ENCODE measurements at regions not wholly inside any gene's neighbourhood (a gene's known extent, or its start where the extent isn't known, plus 50 kb on each side); places are given as distances from the start of the nearest gene placed in this dataset.

DNA sequence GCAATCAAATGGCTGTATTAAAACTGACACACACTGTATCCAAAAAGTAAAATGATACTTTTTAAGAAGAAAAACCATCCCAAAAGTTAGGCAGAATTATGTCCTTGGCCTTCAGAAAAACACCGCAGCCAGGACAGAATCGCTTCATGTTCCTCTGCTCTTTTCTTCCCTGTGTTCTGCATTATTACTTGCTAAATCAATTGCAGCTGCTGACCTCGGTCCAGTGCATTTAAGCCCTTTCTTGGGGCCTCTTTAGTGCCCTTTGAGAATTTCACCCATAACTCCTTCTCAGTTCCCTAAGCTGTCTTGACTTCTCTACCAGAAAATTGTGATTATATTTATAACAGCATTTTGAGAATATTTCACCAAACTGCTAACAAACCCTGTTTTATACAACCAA lies 696.9 kb downstream of the PCDH7 start:
- Histone ChIP-seq H2AFZ (replicated peaks) (no peak overlapping the region), H3K4me3 (no peak overlapping the region), H3K27me3 (no peaks in the 10 kb centered on the region), H3K4me2 (no peak overlapping the region), H3K36me3 (no peaks in the 10 kb centered on the region), H4K20me1 (ENCODE audit: low read depth) (no peaks in the 10 kb centered on the region), H3K9ac (no peak overlapping the region), H3K4me1 (no peaks in the 10 kb centered on the region), H3F3A (ENCODE audit: low read depth) (no peaks in the 10 kb centered on the region), H3K27ac (no peak overlapping the region), H3K79me2 (ENCODE audit: low read depth) (no peaks in the 10 kb centered on the region), H3K9me3 (ENCODE audit: low read depth) (no peaks in the 10 kb centered on the region)
- Mint-ChIP-seq H3K36me3 (no peaks in the 10 kb centered on the region), H3K4me1 (peaks cover 15% of the 10 kb centered on the region), H3K9me3 (no peaks in the 10 kb centered on the region), H3K27ac (no peak overlapping the region), H3K4me3 (no peak overlapping the region), H3K27me3 (ENCODE audit: insufficient read depth, low read depth) (no peaks in the 10 kb centered on the region)
- DNase-seq (ENCODE audit: low spot score), result no peak
- TF ChIP-seq, protein P1, sequence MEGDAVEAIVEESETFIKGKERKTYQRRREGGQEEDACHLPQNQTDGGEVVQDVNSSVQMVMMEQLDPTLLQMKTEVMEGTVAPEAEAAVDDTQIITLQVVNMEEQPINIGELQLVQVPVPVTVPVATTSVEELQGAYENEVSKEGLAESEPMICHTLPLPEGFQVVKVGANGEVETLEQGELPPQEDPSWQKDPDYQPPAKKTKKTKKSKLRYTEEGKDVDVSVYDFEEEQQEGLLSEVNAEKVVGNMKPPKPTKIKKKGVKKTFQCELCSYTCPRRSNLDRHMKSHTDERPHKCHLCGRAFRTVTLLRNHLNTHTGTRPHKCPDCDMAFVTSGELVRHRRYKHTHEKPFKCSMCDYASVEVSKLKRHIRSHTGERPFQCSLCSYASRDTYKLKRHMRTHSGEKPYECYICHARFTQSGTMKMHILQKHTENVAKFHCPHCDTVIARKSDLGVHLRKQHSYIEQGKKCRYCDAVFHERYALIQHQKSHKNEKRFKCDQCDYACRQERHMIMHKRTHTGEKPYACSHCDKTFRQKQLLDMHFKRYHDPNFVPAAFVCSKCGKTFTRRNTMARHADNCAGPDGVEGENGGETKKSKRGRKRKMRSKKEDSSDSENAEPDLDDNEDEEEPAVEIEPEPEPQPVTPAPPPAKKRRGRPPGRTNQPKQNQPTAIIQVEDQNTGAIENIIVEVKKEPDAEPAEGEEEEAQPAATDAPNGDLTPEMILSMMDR (IDR thresholded peaks at IDR 0.05), result no peak
- no peak for TF ChIP-seq EZH2phosphoT487 (IDR thresholded peaks at IDR 0.05)
- no peak for TF ChIP-seq EZH2 (IDR thresholded peaks at IDR 0.05)

DNA sequence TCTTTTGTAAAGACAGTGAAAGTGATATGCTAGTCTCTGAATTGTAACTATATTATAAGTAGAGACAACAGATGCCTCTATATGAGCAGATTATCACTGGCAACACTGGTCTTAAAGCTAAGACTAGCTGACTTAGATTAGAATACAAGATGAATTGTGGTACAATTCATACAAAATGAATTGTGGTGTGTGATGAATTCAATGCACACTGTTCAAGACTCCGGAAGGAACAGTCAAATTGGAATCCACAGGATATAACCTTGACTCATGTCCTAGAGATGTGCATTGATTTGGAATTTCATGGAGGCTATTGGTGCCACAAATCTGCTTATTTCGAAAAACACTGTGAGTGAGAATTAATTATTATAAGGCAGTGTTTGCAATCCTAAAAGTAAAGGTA lies 701.8 kb downstream of the PCDH7 start:
- Histone ChIP-seq H3K36me3 (no peaks in the 10 kb centered on the region), H3K9me3 (ENCODE audit: low read depth) (no peaks in the 10 kb centered on the region), H3K4me3 (no peak overlapping the region), H2AFZ (replicated peaks) (no peak overlapping the region), H3K4me2 (no peak overlapping the region), H3K27ac (no peak overlapping the region), H4K20me1 (ENCODE audit: low read depth) (no peaks in the 10 kb centered on the region), H3K9ac (no peak overlapping the region), H3K27me3 (no peaks in the 10 kb centered on the region), H3F3A (ENCODE audit: low read depth) (no peaks in the 10 kb centered on the region), H3K79me2 (ENCODE audit: low read depth) (no peaks in the 10 kb centered on the region), H3K4me1 (no peaks in the 10 kb centered on the region)
- TF ChIP-seq EZH2phosphoT487 (IDR thresholded peaks at IDR 0.05) (no peak), EZH2 (IDR thresholded peaks at IDR 0.05) (no peak)
- TF ChIP-seq, protein P1 (IDR thresholded peaks at IDR 0.05), result no peak
- Mint-ChIP-seq H3K9me3 (no peaks in the 10 kb centered on the region), H3K27ac (no peak overlapping the region), H3K27me3 (ENCODE audit: insufficient read depth, low read depth) (no peaks in the 10 kb centered on the region), H3K36me3 (no peaks in the 10 kb centered on the region), H3K4me1 (peaks cover 5% of the 10 kb centered on the region), H3K4me3 (no peak overlapping the region)
- DNase-seq (ENCODE audit: low spot score), result no peak

DNA sequence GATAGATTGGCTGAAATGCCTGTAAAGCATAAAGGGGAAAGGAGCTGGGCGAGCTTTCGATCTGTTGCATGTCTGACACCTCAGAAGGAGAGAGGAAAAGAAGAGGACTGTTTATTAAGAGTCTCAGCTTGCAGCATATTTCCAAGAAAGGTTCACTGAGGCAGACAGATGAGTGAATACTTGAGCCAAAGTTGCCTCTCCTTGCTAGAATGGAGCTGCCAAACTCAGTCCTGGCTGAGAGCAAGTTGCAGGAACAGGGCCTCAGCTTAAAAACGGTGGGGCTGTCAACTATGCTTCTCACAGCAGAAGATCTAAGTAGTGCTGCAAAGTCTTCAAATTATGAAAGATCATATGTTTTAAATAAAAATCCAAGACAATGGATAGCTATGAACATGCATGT lies 707.5 kb downstream of the PCDH7 start:
- Mint-ChIP-seq H3K27me3 (ENCODE audit: insufficient read depth, low read depth) (no peaks in the 10 kb centered on the region), H3K4me3 (no peak overlapping the region), H3K4me1 (no peaks in the 10 kb centered on the region), H3K27ac (no peak overlapping the region), H3K36me3 (no peaks in the 10 kb centered on the region), H3K9me3 (no peaks in the 10 kb centered on the region)
- no peak overlapping the region for H3K9ac ChIP-seq
- H4K20me1 ChIP-seq (ENCODE audit: low read depth), result no peaks in the 10 kb centered on the region
- H3F3A ChIP-seq (ENCODE audit: low read depth), result no peaks in the 10 kb centered on the region
- H3K36me3 ChIP-seq, result no peaks in the 10 kb centered on the region
- TF ChIP-seq, protein P1 (IDR thresholded peaks at IDR 0.05), result no peak
- TF ChIP-seq EZH2phosphoT487 (IDR thresholded peaks at IDR 0.05) (no peak), EZH2 (IDR thresholded peaks at IDR 0.05) (no peak)
- H2AFZ ChIP-seq (replicated peaks), result peak overlapping the region; percentile 76
- no peak for DNase-seq (ENCODE audit: low spot score)
- no peaks in the 10 kb centered on the region for H3K9me3 ChIP-seq (ENCODE audit: low read depth)
- no peaks in the 10 kb centered on the region for H3K79me2 ChIP-seq (ENCODE audit: low read depth)
- H3K4me2 ChIP-seq, result no peak overlapping the region
- H3K27ac ChIP-seq, result no peak overlapping the region
- H3K4me1 ChIP-seq, result peaks cover 4% of the 10 kb centered on the region
- no peaks in the 10 kb centered on the region for H3K27me3 ChIP-seq
- H3K4me3 ChIP-seq, result no peak overlapping the region

All from neural progenitor cell (in vitro differentiated cells).